ENCODE measurements at regions not wholly inside any gene's neighbourhood (a gene's known extent, or its start where the extent isn't known, plus 50 kb on each side); places are given as distances from the start of the nearest gene placed in this dataset.
"Not testable (repeated sequence)": the region's sequence is repeated elsewhere in the genome, so short reads cannot be mapped to it uniquely, and the experiment has no call there.

- Mint-ChIP-seq H3K9me3 (no peaks in the 10 kb centered on the region), H3K4me1 (peaks cover 62% of the 10 kb centered on the region), H3K4me3 (peak overlapping the region; percentile 72), H3K27me3 (no peaks in the 10 kb centered on the region), H3K36me3 (peaks cover 3% of the 10 kb centered on the region), H3K27ac (no peak overlapping the region)
- no peak for DNase-seq
- CTCF ChIA-PET, result interaction anchor here (1.1 to 1.9 kb wide), 3 partner anchors 10 to 21 kb away, joined by 3 to 6 read pairs (median 3); no protein-coding TSS in a partner anchor
Measured at GRCh38 chr20:53738945-53739798, 145.5 kb upstream of the ZNF217 start.

GRCh38 chr20:53738039-53738944, 144.7 kb upstream of the ZNF217 start:
- H3K36me3 Mint-ChIP-seq, result peaks cover 2% of the 10 kb centered on the region
- H3K9me3 Mint-ChIP-seq, result no peaks in the 10 kb centered on the region
- no peak overlapping the region for H3K4me3 Mint-ChIP-seq
- peaks cover 59% of the 10 kb centered on the region for H3K4me1 Mint-ChIP-seq
- H3K27me3 Mint-ChIP-seq, result no peaks in the 10 kb centered on the region
- CTCF ChIA-PET, result interaction anchor here (1.1 to 1.9 kb wide), 3 partner anchors 9 to 20 kb away, joined by 3 to 6 read pairs (median 3); no protein-coding TSS in a partner anchor
- no peak for DNase-seq
- H3K27ac Mint-ChIP-seq, result no peak overlapping the region

- Mint-ChIP-seq H3K27ac (peak overlapping the region; percentile 64), H3K4me1 (peaks cover 56% of the 10 kb centered on the region), H3K9me3 (peaks cover 2% of the 10 kb centered on the region), H3K27me3 (no peaks in the 10 kb centered on the region), H3K36me3 (peaks cover 6% of the 10 kb centered on the region), H3K4me3 (no peak overlapping the region)
- DNase-seq, result no peak
- CTCF ChIA-PET, result interaction anchor here (0.9 to 1.4 kb wide), 4 partner anchors 14 to 180 kb away, joined by 3 to 5 read pairs (median 4); no protein-coding TSS in a partner anchor
Measured at GRCh38 chr20:53737396-53738038, 143.9 kb upstream of the ZNF217 start.

- Mint-ChIP-seq H3K4me3 (peak overlapping the region; percentile 37), H3K4me1 (peaks cover 56% of the 10 kb centered on the region), H3K27ac (peak overlapping the region; percentile 64), H3K9me3 (peaks cover 2% of the 10 kb centered on the region), H3K36me3 (peaks cover 6% of the 10 kb centered on the region), H3K27me3 (no peaks in the 10 kb centered on the region)
- CTCF ChIA-PET, result interaction anchor here (0.7 to 1.8 kb wide), 8 partner anchors 14 to 181 kb away, joined by 3 to 7 read pairs (median 4); no protein-coding TSS in a partner anchor
- no peak for DNase-seq
Measured at GRCh38 chr20:53736757-53737395, 143.2 kb upstream of the ZNF217 start.

GRCh38 chr20:53736122-53736756, 142.6 kb upstream of the ZNF217 start:
- H3K36me3 Mint-ChIP-seq, result peaks cover 6% of the 10 kb centered on the region
- no peak for DNase-seq
- H3K27ac Mint-ChIP-seq, result peak overlapping the region; percentile 64
- H3K4me1 Mint-ChIP-seq, result peaks cover 49% of the 10 kb centered on the region
- peak overlapping the region; percentile 37 for H3K4me3 Mint-ChIP-seq
- H3K27me3 Mint-ChIP-seq, result no peaks in the 10 kb centered on the region
- H3K9me3 Mint-ChIP-seq, result peaks cover 2% of the 10 kb centered on the region
- CTCF ChIA-PET, result interaction anchor here (0.7 to 1.8 kb wide), 7 partner anchors 15 to 182 kb away, joined by 3 to 7 read pairs (median 4); no protein-coding TSS in a partner anchor

- peaks cover 2% of the 10 kb centered on the region for H3K9me3 Mint-ChIP-seq
- no peaks in the 10 kb centered on the region for H3K27me3 Mint-ChIP-seq
- CTCF ChIA-PET, result interaction anchor here (1.3 to 1.8 kb wide), 3 partner anchors 17 to 29 kb away, joined by 4 to 7 read pairs (median 5); no protein-coding TSS in a partner anchor
- no peak overlapping the region for H3K4me3 Mint-ChIP-seq
- H3K36me3 Mint-ChIP-seq, result peaks cover 6% of the 10 kb centered on the region
- H3K4me1 Mint-ChIP-seq, result peaks cover 45% of the 10 kb centered on the region
- H3K27ac Mint-ChIP-seq, result no peak overlapping the region
- DNase-seq, result no peak
Measured at GRCh38 chr20:53735536-53736050, 142.0 kb upstream of the ZNF217 start.

GRCh38 chr20:53734006-53734688, 140.5 kb upstream of the ZNF217 start:
- CTCF ChIA-PET, result no interaction called here
- Mint-ChIP-seq H3K36me3 (peaks cover 5% of the 10 kb centered on the region), H3K4me3 (no peak overlapping the region), H3K27me3 (no peaks in the 10 kb centered on the region), H3K4me1 (peaks cover 44% of the 10 kb centered on the region), H3K27ac (no peak overlapping the region), H3K9me3 (peaks cover 2% of the 10 kb centered on the region)
- no peak for DNase-seq

GRCh38 chr20:53731595-53731994, 138.0 kb upstream of the ZNF217 start:
- H3K4me3 Mint-ChIP-seq, result no peak overlapping the region
- CTCF ChIA-PET, result interaction anchor here (0.7 kb wide), 1 partner anchor 160 kb away, joined by 4 read pairs; no protein-coding TSS in a partner anchor

GRCh38 chr20:53728359-53728758, 134.7 kb upstream of the ZNF217 start:
- Mint-ChIP-seq H3K27ac (no peak overlapping the region), H3K27me3 (peaks cover 4% of the 10 kb centered on the region)

More at GRCh38 chr20:53731595-53731994, 138.0 kb upstream of the ZNF217 start:
- Mint-ChIP-seq H3K4me1 (peaks cover 33% of the 10 kb centered on the region), H3K27me3 (peaks cover 3% of the 10 kb centered on the region), H3K36me3 (peaks cover 5% of the 10 kb centered on the region), H3K9me3 (peaks cover 2% of the 10 kb centered on the region), H3K27ac (no peak overlapping the region)
- no peak for DNase-seq

GRCh38 chr20:53727239-53727638, 133.6 kb upstream of the ZNF217 start:
- H3K27ac Mint-ChIP-seq, H3K27me3 Mint-ChIP-seq, H3K4me3 Mint-ChIP-seq, H3K9me3 Mint-ChIP-seq, H3K36me3 Mint-ChIP-seq, DNase-seq, CTCF ChIA-PET: not testable (repeated sequence)
- peaks cover 25% of the 10 kb centered on the region for H3K4me1 Mint-ChIP-seq

More at GRCh38 chr20:53728359-53728758, 134.7 kb upstream of the ZNF217 start:
- Mint-ChIP-seq H3K4me1 (peaks cover 23% of the 10 kb centered on the region), H3K4me3 (no peak overlapping the region), H3K9me3 (peaks cover 2% of the 10 kb centered on the region), H3K36me3 (peaks cover 5% of the 10 kb centered on the region)
- no peak for DNase-seq
- CTCF ChIA-PET, result no interaction called here

- no peak for DNase-seq
- H3K27me3 Mint-ChIP-seq, result peaks cover 4% of the 10 kb centered on the region
- H3K4me1 Mint-ChIP-seq, result peaks cover 32% of the 10 kb centered on the region
- no peaks in the 10 kb centered on the region for H3K9me3 Mint-ChIP-seq
- peaks cover 3% of the 10 kb centered on the region for H3K36me3 Mint-ChIP-seq
- no peak overlapping the region for H3K27ac Mint-ChIP-seq
- no peak overlapping the region for H3K4me3 Mint-ChIP-seq
- CTCF ChIA-PET, result no interaction called here
Measured at GRCh38 chr20:53725575-53725970, 131.9 kb upstream of the ZNF217 start.

GRCh38 chr20:53723621-53724020, 130.0 kb upstream of the ZNF217 start:
- Mint-ChIP-seq H3K9me3 (no peaks in the 10 kb centered on the region), H3K4me1 (peaks cover 21% of the 10 kb centered on the region), H3K4me3 (no peak overlapping the region), H3K27ac (no peak overlapping the region), H3K36me3 (peaks cover 3% of the 10 kb centered on the region), H3K27me3 (peaks cover 4% of the 10 kb centered on the region)
- no peak for DNase-seq
- CTCF ChIA-PET, result no interaction called here

Data from activated naive CD4-positive, alpha-beta T cell treated with anti-CD3 and anti-CD28 coated beads, Interleukin-2, amount 10 ng/mL, durations not matched to agents 7 days and 5 days (primary cell).